HCT116 (cell line): ENCODE measurements at regions not wholly inside any gene's neighbourhood (a gene's known extent, or its start where the extent isn't known, plus 50 kb on each side); places are given as distances from the start of the nearest gene placed in this dataset.

Experiments used
- ATAC-seq: fragments of 200-7000 bp; cut with Tn5 transposase; 2 replicates; pipeline ENCODE4 v1.9.1; 2020; ENCODE audit warnings: mild to moderate bottlenecking, moderate library complexity
- BruUV-seq: library from RNA; stranded (reverse); fragments of 400-500 nt; replicated peaks from 2 replicates; lab custom pipeline; 2021; lab: Mats Ljungman, UMichigan
- CTCF ChIA-PET: fragments of 300-600 bp; sonication (Branson Sonifier 250); formaldehyde crosslinking; loops from one replicate; lab custom pipeline; 2021; ENCODE audit warnings: antibody characterized with exemption; lab: Charles Lee
- POLR2A ChIA-PET: fragments of 300-600, 350-600 bp; sonication (Branson Sonifier 250); formaldehyde crosslinking; loops from one replicate; lab custom pipeline; 2021; ENCODE audit warnings: antibody characterized with exemption; lab: Charles Lee
- RAD21 ChIA-PET, 2 experiments: fragments of 300-600 bp; sonication (Branson Sonifier 250); formaldehyde crosslinking; loops; one replicate each; lab custom pipeline; 2023; ENCODE audit warnings: low total read pairs in 2 of 2; ENCODE audit not compliant: uncharacterized antibody in 2 of 2, unreplicated experiment in 2 of 2, low non-redundant PET in 1 of 2; lab: Charles Lee
- DNase-seq: peaks from one replicate; pipeline ENCODE4 v3.0.0-alpha.2; 2010; ENCODE audit warnings: low read depth, low spot score
- H2AFZ ChIP-seq: fragments of 200-600 bp; shearing (Covaris generic), sonication (generic); 2 replicates; pipeline ENCODE4 v1.6.1; 2017; ENCODE audit warnings: low read depth, mixed run types, mixed read lengths, antibody characterized with exemption, low read length; ENCODE audit not compliant: poor library complexity, severe bottlenecking
- H3K27ac ChIP-seq: 2 replicates; pipeline ENCODE4 v1.5.1; 2012; ENCODE audit warnings: low read depth, low read length
- H3K27me3 ChIP-seq: fragments of 200-600 bp; sonication (generic); 2 replicates; pipeline ENCODE4 v1.6.1; 2016; ENCODE audit warnings: mixed run types, low read length, mixed read lengths; ENCODE audit not compliant: insufficient read depth
- H3K36me3 ChIP-seq, 2 experiments: fragments of 200-500 bp in 1 of 2; fragments of 200-600 bp in 1 of 2; sonication (Bioruptor generic) in 1 of 2; sonication (generic) in 1 of 2; 2 replicates each; pipeline versions ENCODE4 v1.5.1 to v1.6.1; 2014 to 2016; ENCODE audit warnings: low read length in 2 of 2, inconsistent platforms in 1 of 2, mixed read lengths in 1 of 2, mixed run types in 1 of 2; ENCODE audit not compliant: insufficient read depth in 2 of 2, control insufficient read depth in 1 of 2
- H3K4me1 ChIP-seq, 2 experiments: fragments of 200-600 bp in 1 of 2; sonication (generic) in 1 of 2; 2 replicates each; pipeline versions ENCODE4 v1.5.1 to v1.6.1; 2012 to 2017; ENCODE audit warnings: low read length in 2 of 2, inconsistent platforms in 1 of 2, mild to moderate bottlenecking in 1 of 2, mixed read lengths in 1 of 2, mixed run types in 1 of 2, moderate library complexity in 1 of 2; ENCODE audit not compliant: insufficient read depth in 2 of 2, control insufficient read depth in 1 of 2
- H3K4me2 ChIP-seq: fragments of 200-600 bp; sonication (generic); 2 replicates; pipeline ENCODE4 v1.6.1; 2017; ENCODE audit warnings: mixed run types, low read length, mixed read lengths
- H3K4me3 ChIP-seq, 2 experiments: fragments of 200-600 bp in 1 of 2; sonication (generic) in 1 of 2; replicated peaks in 1 of 2; 2 replicates each; pipeline ENCODE4 v1.5.1; 2011 to 2016; ENCODE audit warnings: low read length in 2 of 2, control low read depth in 1 of 2, low read depth in 1 of 2, mild to moderate bottlenecking in 1 of 2, mixed read lengths in 1 of 2, mixed run types in 1 of 2
- H3K79me2 ChIP-seq: fragments of 200-600 bp; sonication (generic); 2 replicates; pipeline ENCODE4 v1.6.1; 2017; ENCODE audit warnings: mild to moderate bottlenecking, mixed run types, low read length, moderate library complexity, mixed read lengths; ENCODE audit not compliant: insufficient read depth
- H3K9ac ChIP-seq: fragments of 200-600 bp; sonication (generic); 2 replicates; pipeline ENCODE4 v1.6.1; 2016; ENCODE audit warnings: low read length, mixed read lengths
- H3K9me2 ChIP-seq: fragments of 200-600 bp; sonication (generic), shearing (Covaris generic); 2 replicates; pipeline ENCODE4 v1.6.1; 2017; ENCODE audit warnings: mixed run types, mild to moderate bottlenecking, moderate library complexity; ENCODE audit not compliant: insufficient read depth
- H3K9me3 ChIP-seq, 2 experiments: fragments of 200-500 bp in 1 of 2; fragments of 200-600 bp in 1 of 2; sonication (Bioruptor generic) in 1 of 2; sonication (generic) in 1 of 2; 2 replicates each; pipeline ENCODE4 v1.6.1; 2014 to 2017; ENCODE audit warnings: low read length in 2 of 2, mixed read lengths in 2 of 2, inconsistent platforms in 1 of 2, low read depth in 1 of 2, mild to moderate bottlenecking in 1 of 2, mixed run types in 1 of 2, moderate library complexity in 1 of 2; ENCODE audit not compliant: control insufficient read depth in 1 of 2, insufficient read depth in 1 of 2
- H4K20me1 ChIP-seq: fragments of 200-600 bp; sonication (generic), shearing (Covaris generic); 2 replicates; pipeline ENCODE4 v1.6.1; 2017; ENCODE audit warnings: mixed run types, mild to moderate bottlenecking, moderate library complexity; ENCODE audit not compliant: insufficient read depth
- CBX3 ChIP-seq: IDR thresholded peaks from 2 replicates; pipeline ENCODE4 v1.6.1; 2012; ENCODE audit warnings: low read depth
- CEBPB ChIP-seq: IDR thresholded peaks from 2 replicates; pipeline ENCODE4 v1.6.1; 2012; ENCODE audit warnings: low read depth
- CTCF ChIP-seq, 3 experiments: fragments of 200-600 bp in 1 of 3; sonication (generic) in 1 of 3; IDR thresholded peaks in 2 of 3; conservative IDR thresholded peaks in 1 of 3; 2 replicates each; pipeline ENCODE4 v1.5.1; 2012 to 2017; ENCODE audit warnings: low read depth in 2 of 3, low read length in 2 of 3, antibody characterized with exemption in 1 of 3, borderline replicate concordance in 1 of 3, control low read depth in 1 of 3, mild to moderate bottlenecking in 1 of 3, mixed read lengths in 1 of 3, mixed run types in 1 of 3, moderate library complexity in 1 of 3; ENCODE audit not compliant: insufficient read depth in 1 of 3
- EGR1 ChIP-seq: IDR thresholded peaks from 2 replicates; pipeline ENCODE4 v1.6.1; 2012; ENCODE audit warnings: low read depth
- ELF1 ChIP-seq: IDR thresholded peaks from 2 replicates; pipeline ENCODE4 v1.6.1; 2012; ENCODE audit warnings: low read depth, borderline replicate concordance
- EZH2 ChIP-seq: fragments of 200-600 bp; sonication (generic); IDR thresholded peaks from 2 replicates; pipeline ENCODE4 v1.6.1; 2017; ENCODE audit warnings: antibody characterized with exemption, mixed run types
- EZH2phosphoT487 ChIP-seq: fragments of 200-600 bp; IDR thresholded peaks from 2 replicates; pipeline ENCODE4 v1.6.1; 2018; ENCODE audit warnings: antibody characterized with exemption, borderline replicate concordance
- MAX ChIP-seq: IDR thresholded peaks from 2 replicates; pipeline ENCODE4 v1.6.1; 2012
- POLR2A ChIP-seq: IDR thresholded peaks from 2 replicates; pipeline ENCODE4 v1.7.0; 2011; ENCODE audit warnings: borderline replicate concordance; ENCODE audit not compliant: insufficient read depth, insufficient read length; ENCODE audit errors: extremely low read depth
- POLR2AphosphoS5 ChIP-seq: IDR thresholded peaks from 2 replicates; pipeline ENCODE4 v1.6.1; 2011; ENCODE audit warnings: mild to moderate bottlenecking, low read depth, low read length, moderate library complexity
- RAD21 ChIP-seq: IDR thresholded peaks from 2 replicates; pipeline ENCODE4 v1.6.1; 2012; ENCODE audit warnings: low read depth, mild to moderate bottlenecking
- SIN3A ChIP-seq: IDR thresholded peaks from 2 replicates; pipeline ENCODE4 v1.6.1; 2012; ENCODE audit warnings: low read depth
- SP1 ChIP-seq: IDR thresholded peaks from 2 replicates; pipeline ENCODE4 v1.6.1; 2012; ENCODE audit warnings: low read depth
- TCF7L2 ChIP-seq: IDR thresholded peaks from 2 replicates; pipeline ENCODE4 v1.7.0; 2011; ENCODE audit warnings: borderline replicate concordance, inconsistent platforms; ENCODE audit not compliant: insufficient read depth, insufficient read length; ENCODE audit errors: extremely low read depth
- ZBTB33 ChIP-seq: IDR thresholded peaks from 2 replicates; pipeline ENCODE4 v1.6.1; 2011; ENCODE audit warnings: mild to moderate bottlenecking, low read length, moderate library complexity; ENCODE audit not compliant: insufficient replicate concordance; ENCODE audit errors: extremely low read depth
- ZFX ChIP-seq: fragments of 450-650 bp; IDR thresholded peaks from 2 replicates; pipeline ENCODE4 v1.6.1; 2017
- ZNF274 ChIP-seq: fragments of 200-500 bp; sonication (Bioruptor generic); IDR thresholded peaks from 2 replicates; pipeline ENCODE4 v1.6.1; 2014; ENCODE audit warnings: mild to moderate bottlenecking, low read depth, low read length, inconsistent platforms
- intact Hi-C: fragments of 100-400 bp; cut with micrococcal nuclease; formaldehyde crosslinking; loops from 2 replicates; pipeline ENCODE4 v1.10.0; 2022

- TF ChIP-seq TCF7L2: no peak
- TF ChIP-seq CTCF (IDR thresholded peaks at IDR 0.05 in 2 of 3, conservative IDR thresholded peaks at IDR 0.05 in 1 of 3; ENCODE audit: borderline replicate concordance in 1 of 3, insufficient read depth in 1 of 3, low read depth in 2 of 3, low read length in 2 of 3): no peak
Observed at GRCh38 chr3:18891641-18892040, 256.7 kb upstream of the KCNH8 start (continued).

- DNase-seq: no peak
- intact Hi-C loops: no loop called here
- POLR2A ChIA-PET: no interaction called here
- CTCF ChIA-PET: no interaction called here
- Histone ChIP-seq H4K20me1 (no peaks in the 10 kb centered on the region), H3K27ac (no peak overlapping the region), H3K4me3 (no peak overlapping the region), H3K9me2 (no peaks in the 10 kb centered on the region), H2AFZ (no peak overlapping the region), H3K79me2 (no peaks in the 10 kb centered on the region), H3K4me1 (no peaks in the 10 kb centered on the region), H3K27me3 (no peaks in the 10 kb centered on the region), H3K9me3 (no peaks in the 10 kb centered on the region), H3K4me2 (no peak overlapping the region), H3K36me3 (no peaks in the 10 kb centered on the region), H3K9ac (no peak overlapping the region)
- BruUV-seq: no TSS peak
- ATAC-seq: no peak
- TF ChIP-seq CBX3 (no peak), RAD21 (no peak), SIN3A (no peak), SP1 (no peak), POLR2A (no peak), EGR1 (no peak), EZH2phosphoT487 (no peak), ZBTB33 (no peak), CEBPB (no peak), ZFX (no peak), ZNF274 (no peak), POLR2AphosphoS5 (no peak), EZH2 (no peak), MAX (no peak), ELF1 (no peak)
- RAD21 ChIA-PET: no interaction called here
Observed at GRCh38 chr3:18890449-18890848, 257.9 kb upstream of the KCNH8 start.
